ENCODE measurements at regions not wholly inside any gene's neighbourhood (a gene's known extent, or its start where the extent isn't known, plus 50 kb on each side); places are given as distances from the start of the nearest gene placed in this dataset.

DNA sequence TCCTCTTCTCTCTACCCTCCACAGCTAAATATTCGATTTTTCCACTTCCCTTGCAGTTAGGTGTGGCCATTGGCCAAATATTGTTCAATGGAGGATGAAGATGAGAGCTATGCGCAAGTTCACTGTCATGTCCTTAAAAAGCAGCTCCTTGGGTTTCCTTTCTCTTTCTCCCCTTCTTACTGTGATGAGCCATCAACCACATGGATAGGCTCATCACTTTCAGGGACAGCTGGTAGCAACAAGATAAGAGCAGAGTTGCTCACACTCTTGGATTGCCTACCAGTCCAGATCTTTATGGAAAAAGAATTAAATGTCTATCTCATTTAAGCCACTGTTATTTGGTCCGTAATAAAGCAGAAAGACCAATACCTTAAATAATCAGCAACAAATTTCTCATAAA, 377.0 kb downstream of the DDX10 start:
- DNase-seq: no peak
- no peak overlapping the region for H3K27ac Mint-ChIP-seq (ENCODE audit: unreplicated experiment)
- no peaks in the 10 kb centered on the region for H3K9me3 Mint-ChIP-seq (ENCODE audit: low read depth, unreplicated experiment)
- no peak overlapping the region for H3K4me3 Mint-ChIP-seq (ENCODE audit: low read depth, unreplicated experiment)
- H3K27me3 Mint-ChIP-seq (ENCODE audit: unreplicated experiment): no peaks in the 10 kb centered on the region
- TF ChIP-seq CTCF (IDR thresholded peaks at IDR 0.05; ENCODE audit: unreplicated experiment): no peak
- no peaks in the 10 kb centered on the region for H3K36me3 Mint-ChIP-seq (ENCODE audit: insufficient read depth, unreplicated experiment)
- H3K4me1 Mint-ChIP-seq (ENCODE audit: low read depth, unreplicated experiment): no peaks in the 10 kb centered on the region
- BruUV-seq (replicated peaks): no TSS peak
- CTCF ChIA-PET: no interaction called here
- intact Hi-C loops (cut with micrococcal nuclease; ENCODE audit: unreplicated experiment): no loop called here

DNA sequence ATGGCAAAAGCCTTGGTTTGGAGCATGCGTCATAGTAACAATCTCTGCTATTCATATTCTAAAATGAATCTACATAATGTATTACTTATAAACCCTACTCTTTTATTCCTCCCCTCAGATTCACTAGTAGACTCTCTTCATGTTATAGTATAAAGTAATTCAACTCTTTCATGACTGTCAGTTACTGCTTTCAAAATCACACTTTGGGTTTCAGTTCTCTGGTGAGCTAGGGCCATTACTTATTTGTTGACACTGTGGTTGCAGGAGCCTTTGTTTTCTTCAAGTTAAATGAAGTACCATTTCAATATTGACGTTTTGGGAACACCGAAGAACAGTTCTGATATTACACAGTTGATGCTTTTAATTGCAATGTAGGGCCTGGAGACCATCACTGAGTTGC, 378.4 kb downstream of the DDX10 start:
- CTCF ChIA-PET: no interaction called here
- no peak for TF ChIP-seq CTCF (IDR thresholded peaks at IDR 0.05; ENCODE audit: unreplicated experiment)
- Mint-ChIP-seq H3K36me3 (ENCODE audit: insufficient read depth, unreplicated experiment) (no peaks in the 10 kb centered on the region), H3K27ac (ENCODE audit: unreplicated experiment) (no peak overlapping the region), H3K9me3 (ENCODE audit: low read depth, unreplicated experiment) (no peaks in the 10 kb centered on the region), H3K4me1 (ENCODE audit: low read depth, unreplicated experiment) (no peaks in the 10 kb centered on the region), H3K27me3 (ENCODE audit: unreplicated experiment) (no peaks in the 10 kb centered on the region), H3K4me3 (ENCODE audit: low read depth, unreplicated experiment) (no peak overlapping the region)
- DNase-seq: no peak
- no TSS peak for BruUV-seq (replicated peaks)
- intact Hi-C loops (cut with micrococcal nuclease; ENCODE audit: unreplicated experiment): no loop called here

DNA sequence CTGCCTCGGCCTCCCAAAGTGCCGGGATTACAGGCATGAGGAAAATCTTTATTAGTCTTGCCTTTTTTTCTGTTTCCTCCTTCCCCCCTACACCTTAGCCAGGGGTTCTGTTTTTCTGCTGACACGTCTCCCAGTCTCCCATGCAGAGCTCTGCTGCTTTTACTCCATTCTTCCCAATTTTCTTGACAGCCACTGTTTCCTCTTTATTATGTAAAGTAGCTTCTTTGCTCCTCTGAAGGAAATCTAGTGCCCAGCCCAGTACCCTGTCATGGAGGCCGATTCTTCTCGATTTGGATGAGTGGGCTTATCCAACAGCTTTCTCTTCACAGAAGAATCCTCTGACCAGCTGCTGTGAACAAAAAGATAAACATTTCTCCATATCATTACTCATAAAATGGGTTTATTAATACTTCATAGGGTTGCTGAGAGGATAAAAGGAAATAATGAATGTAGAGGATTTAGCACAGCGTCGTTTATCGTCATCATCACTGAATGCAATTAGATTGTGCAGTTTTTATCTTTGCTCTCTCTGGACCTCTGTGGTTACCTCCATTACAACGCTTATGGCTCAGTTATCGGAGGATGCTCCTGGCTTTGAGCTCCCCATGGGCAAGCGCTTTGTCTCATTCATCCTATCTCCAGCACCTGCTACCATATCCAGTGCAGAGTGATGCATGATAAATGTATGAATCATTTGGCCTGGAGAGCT, 375.6 kb upstream of the C11orf87 start:
- intact Hi-C loops (cut with micrococcal nuclease; ENCODE audit: unreplicated experiment): no loop called here
- no peaks in the 10 kb centered on the region for H3K9me3 Mint-ChIP-seq (ENCODE audit: low read depth, unreplicated experiment)
- H3K36me3 Mint-ChIP-seq (ENCODE audit: insufficient read depth, unreplicated experiment): no peaks in the 10 kb centered on the region
- no peaks in the 10 kb centered on the region for H3K27me3 Mint-ChIP-seq (ENCODE audit: unreplicated experiment)
- no peak overlapping the region for H3K27ac Mint-ChIP-seq (ENCODE audit: unreplicated experiment)
- TF ChIP-seq CTCF (IDR thresholded peaks at IDR 0.05; ENCODE audit: unreplicated experiment): no peak
- no TSS peak for BruUV-seq (replicated peaks)
- CTCF ChIA-PET: no interaction called here
- no peak overlapping the region for H3K4me3 Mint-ChIP-seq (ENCODE audit: low read depth, unreplicated experiment)
- DNase-seq: no peak
- no peaks in the 10 kb centered on the region for H3K4me1 Mint-ChIP-seq (ENCODE audit: low read depth, unreplicated experiment)

DNA sequence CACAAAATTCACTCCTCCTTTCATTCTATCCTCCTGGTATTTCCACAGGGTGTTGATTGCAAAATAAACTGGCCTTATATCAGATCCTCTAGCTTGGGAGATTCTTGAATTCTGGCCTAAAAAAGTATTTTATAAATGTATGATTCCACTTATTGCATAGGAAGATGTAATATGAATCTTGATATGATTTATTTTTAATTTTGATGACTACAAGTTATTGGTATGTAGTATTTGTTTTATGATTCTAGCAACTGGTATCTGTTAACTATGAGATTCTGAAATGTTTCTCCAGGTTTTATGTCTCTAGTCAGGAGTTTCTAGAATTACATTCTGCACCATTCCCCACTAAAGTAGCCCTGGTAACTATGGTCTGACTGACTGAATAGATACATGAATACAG, 373.9 kb upstream of the C11orf87 start:
- Mint-ChIP-seq H3K27ac (ENCODE audit: unreplicated experiment) (no peak overlapping the region), H3K36me3 (ENCODE audit: insufficient read depth, unreplicated experiment) (no peaks in the 10 kb centered on the region), H3K4me1 (ENCODE audit: low read depth, unreplicated experiment) (no peaks in the 10 kb centered on the region), H3K27me3 (ENCODE audit: unreplicated experiment) (no peaks in the 10 kb centered on the region), H3K4me3 (ENCODE audit: low read depth, unreplicated experiment) (no peak overlapping the region), H3K9me3 (ENCODE audit: low read depth, unreplicated experiment) (no peaks in the 10 kb centered on the region)
- intact Hi-C loops (cut with micrococcal nuclease; ENCODE audit: unreplicated experiment): no loop called here
- no peak for TF ChIP-seq CTCF (IDR thresholded peaks at IDR 0.05; ENCODE audit: unreplicated experiment)
- no peak for DNase-seq
- CTCF ChIA-PET: no interaction called here
- no TSS peak for BruUV-seq (replicated peaks)
